ENCODE measurements at regions not wholly inside any gene's neighbourhood (a gene's known extent, or its start where the extent isn't known, plus 50 kb on each side); places are given as distances from the start of the nearest gene placed in this dataset.

GRCh38 chr5:13569090-13569715 lies 375.3 kb downstream of the DNAH5 start:
- Mint-ChIP-seq H3K4me3 (ENCODE audit: unreplicated experiment) (no peak overlapping the region), H3K36me3 (ENCODE audit: unreplicated experiment) (no peaks in the 10 kb centered on the region), H3K27me3 (ENCODE audit: unreplicated experiment) (no peaks in the 10 kb centered on the region), H3K27ac (ENCODE audit: unreplicated experiment) (no peak overlapping the region), H3K4me1 (ENCODE audit: low read depth, unreplicated experiment) (peaks cover 16% of the 10 kb centered on the region), H3K9me3 (ENCODE audit: unreplicated experiment) (no peaks in the 10 kb centered on the region)
- no peak for DNase-seq
- TF ChIP-seq CTCF (IDR thresholded peaks at IDR 0.05; ENCODE audit: partially characterized antibody, unreplicated experiment), result no peak

- Mint-ChIP-seq H3K4me3 (ENCODE audit: unreplicated experiment) (no peak overlapping the region), H3K27me3 (ENCODE audit: unreplicated experiment) (no peaks in the 10 kb centered on the region), H3K36me3 (ENCODE audit: unreplicated experiment) (no peaks in the 10 kb centered on the region), H3K4me1 (ENCODE audit: low read depth, unreplicated experiment) (peaks cover 13% of the 10 kb centered on the region), H3K27ac (ENCODE audit: unreplicated experiment) (no peak overlapping the region), H3K9me3 (ENCODE audit: unreplicated experiment) (no peaks in the 10 kb centered on the region)
- no peak for TF ChIP-seq CTCF (IDR thresholded peaks at IDR 0.05; ENCODE audit: partially characterized antibody, unreplicated experiment)
- DNase-seq, result no peak
Observed at GRCh38 chr5:13567819-13568218, 376.7 kb downstream of the DNAH5 start.

- Mint-ChIP-seq H3K27me3 (ENCODE audit: unreplicated experiment) (no peaks in the 10 kb centered on the region), H3K4me3 (ENCODE audit: unreplicated experiment) (no peak overlapping the region), H3K36me3 (ENCODE audit: unreplicated experiment) (no peaks in the 10 kb centered on the region), H3K27ac (ENCODE audit: unreplicated experiment) (no peak overlapping the region), H3K4me1 (ENCODE audit: low read depth, unreplicated experiment) (peaks cover 11% of the 10 kb centered on the region), H3K9me3 (ENCODE audit: unreplicated experiment) (no peaks in the 10 kb centered on the region)
- TF ChIP-seq CTCF (IDR thresholded peaks at IDR 0.05; ENCODE audit: partially characterized antibody, unreplicated experiment), result no peak
- no peak for DNase-seq
Observed at GRCh38 chr5:13566871-13567339, 377.6 kb downstream of the DNAH5 start.

GRCh38 chr5:13558408-13558807 lies 386.1 kb downstream of the DNAH5 start:
- Mint-ChIP-seq H3K27ac (ENCODE audit: unreplicated experiment) (no peak overlapping the region), H3K36me3 (ENCODE audit: unreplicated experiment) (no peaks in the 10 kb centered on the region), H3K4me1 (ENCODE audit: low read depth, unreplicated experiment) (no peaks in the 10 kb centered on the region), H3K9me3 (ENCODE audit: unreplicated experiment) (no peaks in the 10 kb centered on the region), H3K4me3 (ENCODE audit: unreplicated experiment) (no peak overlapping the region), H3K27me3 (ENCODE audit: unreplicated experiment) (no peaks in the 10 kb centered on the region)
- TF ChIP-seq CTCF (IDR thresholded peaks at IDR 0.05; ENCODE audit: partially characterized antibody, unreplicated experiment), result no peak
- no peak for DNase-seq

GRCh38 chr5:13553896-13554295 lies 390.6 kb downstream of the DNAH5 start:
- Mint-ChIP-seq H3K27ac (ENCODE audit: unreplicated experiment) (no peak overlapping the region), H3K4me3 (ENCODE audit: unreplicated experiment) (no peak overlapping the region), H3K9me3 (ENCODE audit: unreplicated experiment) (no peaks in the 10 kb centered on the region), H3K27me3 (ENCODE audit: unreplicated experiment) (no peaks in the 10 kb centered on the region), H3K36me3 (ENCODE audit: unreplicated experiment) (no peaks in the 10 kb centered on the region), H3K4me1 (ENCODE audit: low read depth, unreplicated experiment) (no peaks in the 10 kb centered on the region)
- DNase-seq, result no peak
- no peak for TF ChIP-seq CTCF (IDR thresholded peaks at IDR 0.05; ENCODE audit: partially characterized antibody, unreplicated experiment)
